ENCODE measurements at regions not wholly inside any gene's neighbourhood (a gene's known extent, or its start where the extent isn't known, plus 50 kb on each side); places are given as distances from the start of the nearest gene placed in this dataset.

DNA sequence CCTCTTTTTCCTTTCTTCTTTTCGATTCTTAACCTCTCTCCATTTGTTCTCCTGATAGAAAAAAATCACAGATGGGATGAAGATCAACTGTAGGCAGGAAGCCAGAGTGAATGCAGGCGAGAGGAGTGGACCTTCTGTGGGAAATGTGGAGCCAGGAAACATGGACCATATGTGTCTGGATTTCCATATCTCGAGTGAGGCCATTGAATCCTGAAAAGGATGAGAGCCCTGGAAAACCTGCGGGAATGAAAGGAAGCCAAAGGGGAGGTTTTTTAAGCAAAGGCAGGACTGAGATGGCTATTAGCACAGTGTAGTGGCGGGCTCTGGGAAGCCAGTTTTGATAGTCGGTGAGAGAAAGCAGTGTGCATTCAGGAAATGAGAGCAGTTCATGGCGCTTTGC is 139.5 kb upstream of the C9orf72 start:
- no peak overlapping the region for H3K4me3 ChIP-seq (ENCODE audit: insufficient read length, low read depth)
- DNase-seq (ENCODE audit: low read depth, low spot score) = no peak
- no peak overlapping the region for H3K9ac ChIP-seq (ENCODE audit: insufficient read length, low read depth)
- no peaks in the 10 kb centered on the region for H3K36me3 ChIP-seq (ENCODE audit: insufficient read depth, insufficient read length, low read length)
- TF ChIP-seq ZNF274 (IDR thresholded peaks at IDR 0.05; ENCODE audit: low read depth, low read length) = no peak
- 0 out of 2 replicates have a peak, but pooled peaks cover 4% of the 10 kb centered on the region for H3K9me3 ChIP-seq (ENCODE audit: insufficient read depth, low read length)
- no peaks in the 10 kb centered on the region for H3K27me3 ChIP-seq (ENCODE audit: insufficient read depth, insufficient read length)
- H3K4me1 ChIP-seq (ENCODE audit: insufficient read depth, insufficient read length) = no peaks in the 10 kb centered on the region

DNA sequence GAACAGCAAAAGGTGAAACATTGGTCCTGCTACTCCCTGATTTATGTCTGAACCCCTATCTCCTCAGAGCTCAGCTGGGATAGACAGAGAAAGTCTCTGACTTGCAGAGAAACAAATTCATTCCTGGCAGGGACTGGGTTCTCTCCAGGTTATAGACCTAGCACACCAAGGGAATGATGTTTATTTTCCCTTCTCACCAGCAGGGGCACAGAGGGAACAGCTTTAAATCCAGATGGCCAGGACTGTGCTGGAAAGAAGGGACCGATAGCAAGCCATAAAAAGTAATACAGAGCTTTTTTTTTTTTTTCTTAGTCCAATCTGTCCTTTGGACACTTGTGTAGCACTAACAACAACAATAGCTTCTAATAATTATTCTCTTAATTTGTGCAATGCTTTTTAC is 141.1 kb upstream of the C9orf72 start:
- no peak for TF ChIP-seq YY1 (IDR thresholded peaks at IDR 0.05; ENCODE audit: insufficient read depth, insufficient read length)
- no peak for TF ChIP-seq SUZ12 (IDR thresholded peaks at IDR 0.05; ENCODE audit: extremely low read depth, insufficient read depth, insufficient read length)
- no peak for TF ChIP-seq ZNF274 (IDR thresholded peaks at IDR 0.05; ENCODE audit: low read depth, low read length)
- Histone ChIP-seq H3K9me3 (ENCODE audit: insufficient read depth, low read length) (0 out of 2 replicates have a peak, but pooled peaks cover 2% of the 10 kb centered on the region), H3K36me3 (ENCODE audit: insufficient read depth, insufficient read length, low read length) (no peaks in the 10 kb centered on the region), H3K4me1 (ENCODE audit: insufficient read depth, insufficient read length) (no peaks in the 10 kb centered on the region), H3K27me3 (ENCODE audit: insufficient read depth, insufficient read length) (no peaks in the 10 kb centered on the region), H3K9ac (ENCODE audit: insufficient read length, low read depth) (no peak overlapping the region), H3K4me3 (ENCODE audit: insufficient read length, low read depth) (no peak overlapping the region)
- no peak for DNase-seq (ENCODE audit: low read depth, low spot score)

DNA sequence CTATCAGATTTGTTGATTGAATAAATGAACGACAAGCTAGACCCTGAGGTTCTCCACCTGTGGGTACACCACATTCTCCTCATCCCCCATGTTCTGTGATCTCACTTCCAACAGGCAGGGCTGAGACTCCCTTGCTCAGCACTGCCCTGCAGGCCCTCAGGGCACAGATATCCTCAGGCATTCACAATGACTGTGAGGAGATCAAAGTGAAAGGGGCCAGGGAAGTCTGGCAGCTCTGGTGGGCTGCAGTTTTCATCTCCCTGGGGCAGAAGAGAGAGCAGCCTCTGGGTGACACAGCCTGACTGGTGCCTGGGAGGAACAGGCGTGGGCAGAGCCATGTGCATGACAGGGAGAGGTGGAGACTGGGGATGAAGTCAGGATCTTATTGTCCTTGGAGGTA is 142.4 kb upstream of the C9orf72 start:
- no peaks in the 10 kb centered on the region for H3K9me3 ChIP-seq (ENCODE audit: insufficient read depth, low read length)
- DNase-seq (ENCODE audit: low read depth, low spot score) = no peak
- H3K9ac ChIP-seq (ENCODE audit: insufficient read length, low read depth) = no peak overlapping the region
- H3K27me3 ChIP-seq (ENCODE audit: insufficient read depth, insufficient read length) = no peaks in the 10 kb centered on the region
- H3K4me3 ChIP-seq (ENCODE audit: insufficient read length, low read depth) = no peak overlapping the region
- TF ChIP-seq ZNF274 (IDR thresholded peaks at IDR 0.05; ENCODE audit: low read depth, low read length) (no peak), SUZ12 (IDR thresholded peaks at IDR 0.05; ENCODE audit: extremely low read depth, insufficient read depth, insufficient read length) (no peak), YY1 (IDR thresholded peaks at IDR 0.05; ENCODE audit: insufficient read depth, insufficient read length) (no peak)
- H3K4me1 ChIP-seq (ENCODE audit: insufficient read depth, insufficient read length) = no peaks in the 10 kb centered on the region
- no peaks in the 10 kb centered on the region for H3K36me3 ChIP-seq (ENCODE audit: insufficient read depth, insufficient read length, low read length)

DNA sequence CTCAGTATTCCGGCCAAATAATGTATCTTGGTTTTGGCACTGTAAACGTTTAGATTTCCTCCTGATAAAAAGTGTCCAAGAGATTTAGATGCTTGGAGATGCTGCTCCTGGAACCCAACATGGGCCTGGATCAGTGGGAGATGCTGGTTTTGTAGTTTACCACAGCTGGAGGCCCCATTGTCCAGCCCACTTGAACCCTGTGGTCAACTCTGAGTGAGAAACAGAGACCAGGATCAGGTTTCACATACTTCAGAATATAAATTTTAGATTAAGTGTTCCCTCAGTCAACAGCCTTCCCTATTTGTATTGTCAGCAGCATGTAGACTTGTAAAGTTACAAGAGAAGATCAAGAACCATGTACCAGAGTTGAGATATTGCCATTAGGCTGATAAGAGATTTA is 144.7 kb upstream of the C9orf72 start:
- no peak for TF ChIP-seq SUZ12 (IDR thresholded peaks at IDR 0.05; ENCODE audit: extremely low read depth, insufficient read depth, insufficient read length)
- no peak for TF ChIP-seq ZNF274 (IDR thresholded peaks at IDR 0.05; ENCODE audit: low read depth, low read length)
- TF ChIP-seq YY1 (IDR thresholded peaks at IDR 0.05; ENCODE audit: insufficient read depth, insufficient read length) = no peak
- no peaks in the 10 kb centered on the region for H3K9me3 ChIP-seq (ENCODE audit: insufficient read depth, low read length)
- no peak overlapping the region for H3K9ac ChIP-seq (ENCODE audit: insufficient read length, low read depth)

DNA sequence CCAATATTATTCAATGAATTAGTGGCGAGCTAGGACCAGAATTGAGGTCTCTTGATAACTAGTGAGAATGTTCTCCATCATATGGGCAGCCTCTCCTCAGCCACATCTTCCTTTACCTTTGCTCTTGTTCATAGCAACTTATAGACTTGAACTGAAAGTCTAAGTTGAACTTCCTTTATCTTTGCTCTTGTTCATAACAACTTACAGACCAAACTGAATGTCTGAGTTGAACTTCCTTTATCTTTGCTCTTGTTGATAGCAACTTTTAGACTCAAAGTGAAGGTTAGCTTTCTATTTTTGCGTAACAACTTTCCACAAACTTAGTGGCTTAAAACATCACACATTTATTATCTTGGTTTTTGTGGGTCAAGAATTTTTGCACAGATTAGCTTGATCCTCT is 146.4 kb upstream of the C9orf72 start:
- TF ChIP-seq SUZ12 (IDR thresholded peaks at IDR 0.05; ENCODE audit: extremely low read depth, insufficient read depth, insufficient read length) = no peak
- no peak for TF ChIP-seq YY1 (IDR thresholded peaks at IDR 0.05; ENCODE audit: insufficient read depth, insufficient read length)
- TF ChIP-seq ZNF274 (IDR thresholded peaks at IDR 0.05; ENCODE audit: low read depth, low read length) = no peak
- no peak for DNase-seq (ENCODE audit: low read depth, low spot score)
- no peak overlapping the region for H3K4me3 ChIP-seq (ENCODE audit: insufficient read length, low read depth)
- H3K9ac ChIP-seq (ENCODE audit: insufficient read length, low read depth) = no peak overlapping the region
- H3K27me3 ChIP-seq (ENCODE audit: insufficient read depth, insufficient read length) = no peaks in the 10 kb centered on the region
- no peaks in the 10 kb centered on the region for H3K9me3 ChIP-seq (ENCODE audit: insufficient read depth, low read length)
- no peaks in the 10 kb centered on the region for H3K36me3 ChIP-seq (ENCODE audit: insufficient read depth, insufficient read length, low read length)
- H3K4me1 ChIP-seq (ENCODE audit: insufficient read depth, insufficient read length) = no peaks in the 10 kb centered on the region

More for the DNA sequence above, 144.7 kb upstream of the C9orf72 start:
- Histone ChIP-seq H3K4me1 (ENCODE audit: insufficient read depth, insufficient read length) (no peaks in the 10 kb centered on the region), H3K4me3 (ENCODE audit: insufficient read length, low read depth) (no peak overlapping the region), H3K36me3 (ENCODE audit: insufficient read depth, insufficient read length, low read length) (no peaks in the 10 kb centered on the region), H3K27me3 (ENCODE audit: insufficient read depth, insufficient read length) (no peaks in the 10 kb centered on the region)
- DNase-seq (ENCODE audit: low read depth, low spot score) = no peak

DNA sequence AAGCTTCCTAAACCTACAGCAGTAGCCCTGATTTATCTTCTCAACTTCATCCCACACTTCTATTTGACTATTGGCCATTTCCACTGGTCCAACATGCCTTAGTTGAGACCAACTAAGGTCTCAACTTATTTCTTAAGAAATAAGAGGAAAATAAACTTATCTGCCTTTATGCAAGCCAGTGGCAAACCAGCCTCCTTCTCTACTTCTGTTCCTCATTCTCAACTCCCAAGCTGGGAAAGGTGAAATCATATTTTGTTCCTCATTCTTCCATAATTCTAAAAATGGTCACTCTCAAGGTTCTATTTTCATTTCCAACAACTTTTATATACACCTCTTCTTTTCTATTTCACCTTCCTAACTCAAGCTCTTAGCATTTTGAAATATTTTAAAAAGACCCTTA is 149.6 kb upstream of the C9orf72 start:
- H3K36me3 ChIP-seq (ENCODE audit: insufficient read depth, insufficient read length, low read length) = no peaks in the 10 kb centered on the region
- no peak for TF ChIP-seq YY1 (IDR thresholded peaks at IDR 0.05; ENCODE audit: insufficient read depth, insufficient read length)
- no peak for TF ChIP-seq ZNF274 (IDR thresholded peaks at IDR 0.05; ENCODE audit: low read depth, low read length)
- TF ChIP-seq SUZ12 (IDR thresholded peaks at IDR 0.05; ENCODE audit: extremely low read depth, insufficient read depth, insufficient read length) = no peak
- no peak overlapping the region for H3K9ac ChIP-seq (ENCODE audit: insufficient read length, low read depth)
- no peaks in the 10 kb centered on the region for H3K4me1 ChIP-seq (ENCODE audit: insufficient read depth, insufficient read length)
- H3K27me3 ChIP-seq (ENCODE audit: insufficient read depth, insufficient read length) = no peaks in the 10 kb centered on the region
- no peak overlapping the region for H3K4me3 ChIP-seq (ENCODE audit: insufficient read length, low read depth)
- no peak for DNase-seq (ENCODE audit: low read depth, low spot score)
- no peaks in the 10 kb centered on the region for H3K9me3 ChIP-seq (ENCODE audit: insufficient read depth, low read length)

DNA sequence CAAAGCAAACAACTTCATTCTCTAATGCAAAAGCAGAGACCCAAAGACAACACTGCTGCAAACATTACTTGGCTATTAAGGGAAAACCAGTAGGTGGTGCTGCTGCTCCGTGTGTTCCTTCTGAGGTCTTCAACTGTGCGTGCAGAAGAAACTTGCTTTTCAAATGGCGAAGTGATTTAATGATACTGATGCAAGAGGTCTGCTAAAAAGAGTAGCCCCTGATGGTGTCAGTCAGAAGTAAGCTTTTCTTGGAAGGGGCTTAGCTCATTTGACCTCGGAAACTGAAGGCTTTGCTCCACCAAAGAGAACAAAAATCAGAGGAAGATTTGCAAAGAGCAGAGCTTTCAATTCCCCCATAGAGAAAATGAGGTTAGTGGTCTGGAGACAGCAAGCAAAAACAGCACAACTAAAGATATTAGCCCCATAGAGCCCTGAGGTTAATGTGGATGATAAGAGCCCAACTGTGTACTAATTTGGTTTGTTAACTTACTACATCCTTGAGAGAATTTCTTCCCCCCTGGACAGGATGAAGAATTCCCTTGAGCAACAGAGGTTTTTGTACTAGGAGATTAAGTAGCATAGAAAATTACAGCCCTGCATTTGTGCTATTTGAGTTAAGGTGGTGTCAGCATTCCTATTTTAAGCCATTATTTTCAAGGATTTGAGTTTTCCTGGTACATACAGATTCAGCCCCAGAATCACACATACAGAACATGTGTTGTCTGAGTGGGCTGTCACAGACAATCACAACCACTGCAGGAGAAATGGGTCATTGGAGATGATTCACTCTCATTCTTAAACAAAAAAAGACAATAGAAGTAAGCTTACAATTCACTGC is 153.2 kb upstream of the C9orf72 start:
- TF ChIP-seq ZNF274 (IDR thresholded peaks at IDR 0.05; ENCODE audit: low read depth, low read length) (no peak), YY1 (IDR thresholded peaks at IDR 0.05; ENCODE audit: insufficient read depth, insufficient read length) (no peak), SUZ12 (IDR thresholded peaks at IDR 0.05; ENCODE audit: extremely low read depth, insufficient read depth, insufficient read length) (no peak)
- H3K36me3 ChIP-seq (ENCODE audit: insufficient read depth, insufficient read length, low read length) = no peaks in the 10 kb centered on the region
- H3K4me3 ChIP-seq (ENCODE audit: insufficient read length, low read depth) = no peak overlapping the region
- H3K27me3 ChIP-seq (ENCODE audit: insufficient read depth, insufficient read length) = no peaks in the 10 kb centered on the region
- no peaks in the 10 kb centered on the region for H3K4me1 ChIP-seq (ENCODE audit: insufficient read depth, insufficient read length)
- H3K9ac ChIP-seq (ENCODE audit: insufficient read length, low read depth) = no peak overlapping the region
- peak; percentile 81 for DNase-seq (ENCODE audit: low read depth, low spot score)
- H3K9me3 ChIP-seq (ENCODE audit: insufficient read depth, low read length) = no peaks in the 10 kb centered on the region

Measured in NT2/D1 (cell line).